ENCODE measurements at regions not wholly inside any gene's neighbourhood (a gene's known extent, or its start where the extent isn't known, plus 50 kb on each side); places are given as distances from the start of the nearest gene placed in this dataset.
"Not testable (repeated sequence)": the region's sequence is repeated elsewhere in the genome, so short reads cannot be mapped to it uniquely, and the experiment has no call there.

- H3K4me3 ChIP-seq (ENCODE audit: low read depth, low read length), result no peak overlapping the region
- no peak for TF ChIP-seq CTCF (IDR thresholded peaks at IDR 0.05; ENCODE audit: insufficient read depth, low read length, missing control alignments)
- no peak for DNase-seq (ENCODE audit: low read depth, low spot score)
- ChIA-PET POLR2A (no interaction called here), CTCF (no interaction called here)
Measured at GRCh38 chr6:84329077-84329476, 101.6 kb upstream of the CEP162 start.

GRCh38 chr6:84317463-84317862, 90.0 kb upstream of the CEP162 start:
- POLR2A ChIA-PET, result no interaction called here
- TF ChIP-seq CTCF (IDR thresholded peaks at IDR 0.05; ENCODE audit: insufficient read depth, low read length, missing control alignments), result no peak
- no peak overlapping the region for H3K4me3 ChIP-seq (ENCODE audit: low read depth, low read length)
- CTCF ChIA-PET, result no interaction called here
- no peak for DNase-seq (ENCODE audit: low read depth, low spot score)

DNA sequence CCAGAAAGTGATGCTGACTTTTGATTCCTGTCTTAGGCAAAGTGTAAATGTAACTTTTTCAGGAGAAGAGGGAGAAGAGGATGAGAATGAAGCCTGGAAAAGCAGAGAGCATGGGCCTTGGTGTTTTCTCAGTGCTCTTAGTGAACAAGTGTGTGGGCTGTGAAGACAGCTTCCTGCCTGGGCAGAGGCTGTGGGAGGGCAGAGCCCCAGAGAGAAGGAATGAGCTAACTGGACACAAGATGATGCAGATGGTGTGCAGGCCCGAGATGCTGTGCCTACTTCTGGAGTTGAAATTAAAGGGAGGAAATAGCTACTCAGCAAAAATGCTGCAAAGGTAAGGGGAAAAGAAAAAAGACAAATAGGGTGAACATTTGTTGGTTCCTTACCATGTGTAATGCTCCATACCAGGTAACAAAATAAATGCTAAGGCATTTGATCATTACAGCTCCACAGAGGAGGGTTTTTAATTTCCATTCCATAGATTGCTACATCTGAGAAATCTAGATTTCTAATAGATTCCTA, 87.0 kb upstream of the CEP162 start:
- DNase-seq (ENCODE audit: low read depth, low spot score), result no peak
- H3K4me3 ChIP-seq (ENCODE audit: low read depth, low read length), result no peak overlapping the region
- CTCF ChIA-PET, result no interaction called here
- no peak for TF ChIP-seq CTCF (IDR thresholded peaks at IDR 0.05; ENCODE audit: insufficient read depth, low read length, missing control alignments)
- POLR2A ChIA-PET, result no interaction called here

DNA sequence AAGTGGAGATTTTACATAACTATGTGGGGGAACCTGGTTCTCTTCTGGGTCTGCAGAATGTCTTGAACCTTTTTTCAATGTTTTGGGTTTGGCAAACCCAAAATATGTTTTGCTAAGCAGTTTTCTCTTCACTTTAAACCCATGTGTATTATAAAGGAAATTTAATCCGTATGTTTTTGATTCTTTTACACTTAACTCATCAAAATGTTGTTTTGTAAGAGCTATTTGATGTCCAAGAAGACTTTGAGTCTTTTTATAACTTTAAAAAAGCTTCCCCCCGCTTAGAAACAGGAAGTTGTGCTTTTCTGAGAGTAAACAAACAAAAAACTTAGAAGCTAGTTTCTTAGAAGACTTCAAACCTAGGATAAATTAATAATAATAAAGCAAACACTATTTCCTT, 81.9 kb upstream of the CEP162 start:
- TF ChIP-seq CTCF (IDR thresholded peaks at IDR 0.05; ENCODE audit: insufficient read depth, low read length, missing control alignments), result no peak
- DNase-seq (ENCODE audit: low read depth, low spot score), result no peak
- ChIA-PET POLR2A (no interaction called here), CTCF (no interaction called here)
- no peak overlapping the region for H3K4me3 ChIP-seq (ENCODE audit: low read depth, low read length)

- DNase-seq (ENCODE audit: low read depth, low spot score), result no peak
- no peak for TF ChIP-seq CTCF (IDR thresholded peaks at IDR 0.05; ENCODE audit: insufficient read depth, low read length, missing control alignments)
- no peak overlapping the region for H3K4me3 ChIP-seq (ENCODE audit: low read depth, low read length)
- ChIA-PET POLR2A (no interaction called here), CTCF (no interaction called here)
Measured at GRCh38 chr6:84304881-84305280, 77.4 kb upstream of the CEP162 start.

- POLR2A ChIA-PET; CTCF ChIA-PET; DNase-seq (ENCODE audit: low read depth, low spot score); H3K4me3 ChIP-seq (ENCODE audit: low read depth, low read length): not testable (repeated sequence)
Measured at GRCh38 chr6:84291033-84291432, 63.6 kb upstream of the CEP162 start.

DNA sequence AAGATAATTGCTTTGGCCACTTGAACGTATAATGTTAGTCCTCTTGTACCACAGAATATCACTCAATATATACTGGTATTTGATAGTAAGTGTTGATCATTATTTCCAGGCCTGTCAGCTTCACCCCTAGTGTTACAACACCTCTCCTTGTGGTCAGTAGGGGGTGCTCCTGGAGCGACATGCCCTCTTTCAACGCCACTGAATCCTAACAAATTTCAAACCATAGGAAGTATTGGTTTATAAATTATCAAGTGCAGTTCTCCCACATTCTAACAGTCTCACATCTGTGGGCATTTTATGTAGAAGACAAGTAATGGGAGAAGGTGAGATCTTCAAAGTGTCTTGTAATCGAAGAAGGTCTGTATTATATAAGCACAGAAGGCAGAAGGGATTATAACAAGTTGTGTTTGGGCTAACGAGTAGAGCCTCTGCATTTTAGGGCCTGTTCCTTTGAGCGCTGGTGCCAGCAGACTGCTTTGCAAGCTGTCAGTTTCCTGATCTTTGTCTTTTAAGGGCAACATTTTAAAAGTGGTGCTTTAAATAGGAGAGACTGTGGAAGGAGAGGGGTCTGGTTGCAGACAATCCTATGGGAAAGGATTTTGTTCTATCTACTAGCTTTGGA, 57.1 kb upstream of the CEP162 start:
- DNase-seq (ENCODE audit: low read depth, low spot score), result no peak
- no peak overlapping the region for H3K4me3 ChIP-seq (ENCODE audit: low read depth, low read length)
- ChIA-PET CTCF (interaction anchor here (1.0 kb wide), 1 partner anchor 9 kb away, joined by 4 read pairs; no protein-coding TSS in a partner anchor), POLR2A (no interaction called here)
- peak; percentile 46 for TF ChIP-seq CTCF (IDR thresholded peaks at IDR 0.05; ENCODE audit: insufficient read depth, low read length, missing control alignments)

All from AG04449 (cell line).